GM19043 (cell line): ENCODE measurements at regions not wholly inside any gene's neighbourhood (a gene's known extent, or its start where the extent isn't known, plus 50 kb on each side); places are given as distances from the start of the nearest gene placed in this dataset.
"Not testable (repeated sequence)": the region's sequence is repeated elsewhere in the genome, so short reads cannot be mapped to it uniquely, and the experiment has no call there.

Experiments used
- ATAC-seq: cut with Tn5 transposase; IDR thresholded peaks from one replicate; pipeline ENCODE4 v1.9.1; 2021; ENCODE audit warnings: low read depth; ENCODE audit not compliant: unreplicated experiment

DNA sequence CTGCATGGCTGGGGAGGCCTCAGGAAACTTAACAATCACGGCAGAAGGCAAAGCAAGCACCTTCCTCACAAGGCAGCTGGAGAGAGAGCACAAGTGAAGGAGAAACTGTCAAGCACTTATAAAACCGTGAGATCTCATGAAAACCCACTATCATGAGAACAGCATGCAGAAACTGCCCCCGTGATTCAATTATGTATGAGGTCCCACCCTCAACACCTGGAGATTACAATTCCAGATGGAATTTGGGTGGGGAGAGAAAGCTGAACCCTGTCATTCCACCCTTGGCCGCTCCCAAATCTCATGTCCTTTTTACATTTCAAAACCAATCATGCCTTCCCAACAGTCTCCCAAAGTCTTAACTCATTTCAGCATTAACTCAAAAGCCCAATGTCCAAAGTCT, 107.2 kb upstream of the ECI2 start:
- ATAC-seq = no peak

DNA sequence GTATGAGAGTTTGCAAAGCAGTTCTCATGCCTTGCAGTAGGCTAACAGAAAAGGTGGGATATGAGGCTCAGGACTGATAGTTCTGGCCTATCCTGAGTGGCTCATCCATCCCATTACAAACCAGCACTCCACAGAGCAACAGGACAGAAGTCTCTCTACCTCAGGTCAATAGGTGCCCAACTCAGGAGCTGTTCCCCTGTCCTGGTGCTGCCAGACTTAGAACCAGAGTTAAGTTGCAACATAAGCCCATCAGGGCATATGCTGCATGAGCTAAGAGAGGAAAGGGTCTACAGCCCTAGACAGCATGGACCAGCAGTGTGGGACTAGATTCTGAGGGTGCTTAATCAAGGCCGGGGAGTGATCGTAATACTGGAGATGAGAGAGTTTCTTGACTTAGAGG, 104.8 kb upstream of the ECI2 start:
- ATAC-seq = no peak

DNA sequence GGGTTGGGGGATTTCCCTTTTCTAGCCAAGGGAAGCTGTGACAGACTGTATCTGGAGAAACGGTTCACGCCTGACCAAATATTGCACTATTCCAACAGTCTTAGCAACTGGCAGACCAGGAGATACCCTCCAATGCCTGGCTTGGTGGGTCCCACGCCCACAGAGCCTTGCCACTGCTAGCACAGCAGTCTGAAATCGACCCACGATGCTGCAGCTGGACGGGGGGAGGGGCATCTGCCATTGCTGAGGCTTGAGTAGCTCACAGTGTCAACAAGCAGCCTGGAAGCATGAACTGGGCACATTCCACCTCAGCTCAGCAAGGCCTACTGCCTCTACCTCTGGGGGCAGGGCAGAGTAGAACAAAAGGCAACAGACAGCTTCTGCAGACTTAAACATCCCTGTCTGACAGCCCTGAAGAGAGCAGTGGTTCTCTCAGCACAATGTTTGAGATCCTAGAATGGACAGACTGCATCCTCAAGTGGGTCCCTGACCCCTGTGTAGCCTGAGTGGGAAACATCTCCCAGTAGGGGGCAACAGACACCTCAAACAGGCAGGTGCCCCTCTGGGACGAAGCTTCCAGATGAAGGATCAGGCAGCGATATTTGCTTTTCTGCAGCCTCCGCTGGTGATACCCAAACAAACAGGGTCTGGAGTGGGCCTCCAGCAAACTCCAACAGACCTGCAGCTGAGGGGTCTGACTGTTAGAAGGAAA, 89.9 kb upstream of the ECI2 start:
- ATAC-seq = no peak

DNA sequence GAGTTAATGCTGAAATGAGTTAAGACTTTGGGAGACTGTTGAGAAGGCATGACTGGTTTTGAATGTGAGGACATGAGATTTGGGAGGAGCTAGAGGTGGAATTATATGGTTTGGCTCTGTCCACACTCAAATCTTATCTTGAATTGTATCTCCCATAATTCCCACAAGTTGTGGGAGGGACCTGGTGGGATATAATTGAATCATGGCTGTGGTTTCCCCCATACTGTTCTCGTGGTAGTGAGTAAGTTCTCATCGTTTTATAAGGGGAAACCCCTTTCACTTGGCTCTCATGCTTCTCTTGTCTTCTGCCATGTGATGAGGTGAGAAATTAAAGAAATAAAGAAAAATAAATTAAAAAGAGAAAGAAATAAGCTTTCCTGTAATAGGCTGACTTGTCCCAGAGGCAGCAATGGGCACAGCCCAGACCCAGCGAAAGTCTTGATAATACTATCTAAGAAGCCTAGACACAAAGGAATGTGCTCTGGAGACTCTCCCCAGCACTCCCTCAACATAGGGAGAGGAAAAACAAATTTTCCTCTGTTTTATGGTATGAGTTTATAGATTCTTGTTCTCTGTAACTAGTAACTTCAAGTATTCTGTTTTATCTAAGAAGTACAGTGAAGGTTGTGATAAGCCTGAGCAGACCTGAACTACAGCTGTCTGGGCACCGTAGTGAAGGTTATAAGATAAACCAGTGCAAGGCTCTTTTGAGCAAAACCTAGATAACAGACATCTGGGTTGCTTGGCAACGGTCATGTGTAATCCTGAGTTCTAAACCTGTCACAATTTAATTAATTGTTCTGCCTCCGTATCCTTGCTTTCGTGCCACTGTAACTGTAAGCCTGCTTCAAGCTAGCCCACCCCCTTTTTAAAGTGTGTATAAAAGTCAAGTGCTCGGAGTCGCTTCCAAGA, 88.9 kb upstream of the ECI2 start:
- no peak for ATAC-seq

GRCh38 chr6:4220558-4220957, 85.2 kb upstream of the ECI2 start:
- ATAC-seq = no peak

GRCh38 chr6:4218619-4219317, 83.4 kb upstream of the ECI2 start:
- not testable (repeated sequence) for ATAC-seq

- ATAC-seq = no peak
Measured at GRCh38 chr6:4212588-4212987, 77.2 kb upstream of the ECI2 start.

DNA sequence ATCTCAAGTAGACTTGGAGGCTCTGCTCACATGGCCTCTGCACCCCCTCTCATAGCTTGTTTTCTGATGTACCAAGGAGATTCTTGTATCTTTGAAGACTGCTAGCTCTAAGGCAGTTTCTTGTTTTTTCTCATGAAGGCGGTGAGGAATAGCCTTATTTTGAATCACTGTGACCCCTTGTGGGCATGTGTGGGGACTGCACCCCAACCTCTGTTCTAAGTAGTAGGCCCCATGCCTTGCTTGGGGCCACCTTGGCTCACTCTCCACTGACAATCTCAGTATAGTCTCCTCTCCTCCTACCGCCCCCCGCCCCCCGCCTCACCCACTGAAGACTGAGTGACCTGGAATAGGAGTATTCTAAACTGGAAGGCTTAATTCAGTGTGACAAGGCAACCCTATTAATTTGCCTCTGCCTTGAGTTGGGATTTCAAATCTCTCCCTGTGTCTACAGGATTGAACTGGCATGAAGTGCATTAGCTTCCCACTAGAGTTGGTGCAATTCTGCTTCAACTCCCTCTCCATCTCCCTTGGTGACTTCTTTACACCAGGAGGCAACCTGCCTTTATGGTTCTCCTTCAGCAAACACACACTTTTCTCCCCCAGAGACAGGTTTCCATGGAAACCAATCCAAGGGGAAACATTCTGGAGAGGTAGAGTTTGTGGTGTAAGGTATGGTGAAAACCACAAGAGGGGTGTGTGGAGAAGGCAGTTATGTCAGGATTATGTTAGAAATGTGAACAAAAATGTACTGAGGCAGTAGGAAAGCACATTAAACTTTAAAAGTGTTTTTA, 75.4 kb upstream of the ECI2 start:
- ATAC-seq = no peak

DNA sequence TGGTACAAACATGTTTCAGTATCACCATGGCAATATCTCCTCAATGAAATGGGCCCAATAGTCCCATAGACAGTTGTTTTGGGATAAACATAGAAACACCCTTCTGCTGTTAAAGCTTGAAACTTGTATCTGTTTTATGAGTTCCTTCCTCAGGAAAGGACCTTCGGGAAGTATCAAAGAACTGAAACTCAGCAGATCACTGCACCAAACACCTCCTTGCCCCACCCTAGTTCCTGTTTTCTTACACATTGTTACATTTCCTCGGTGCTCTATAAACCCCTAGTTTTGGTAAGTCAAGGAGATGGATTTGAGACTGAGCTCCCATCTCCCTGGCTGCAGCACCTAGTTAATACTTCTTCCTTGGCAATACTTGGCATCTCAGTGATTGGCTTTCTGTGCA, 73.8 kb upstream of the ECI2 start:
- no peak for ATAC-seq

- ATAC-seq = no peak
Measured at GRCh38 chr6:4208158-4208557, 72.8 kb upstream of the ECI2 start.

- ATAC-seq = not testable (repeated sequence)
Measured at GRCh38 chr6:4203642-4204417, 68.5 kb upstream of the ECI2 start.

DNA sequence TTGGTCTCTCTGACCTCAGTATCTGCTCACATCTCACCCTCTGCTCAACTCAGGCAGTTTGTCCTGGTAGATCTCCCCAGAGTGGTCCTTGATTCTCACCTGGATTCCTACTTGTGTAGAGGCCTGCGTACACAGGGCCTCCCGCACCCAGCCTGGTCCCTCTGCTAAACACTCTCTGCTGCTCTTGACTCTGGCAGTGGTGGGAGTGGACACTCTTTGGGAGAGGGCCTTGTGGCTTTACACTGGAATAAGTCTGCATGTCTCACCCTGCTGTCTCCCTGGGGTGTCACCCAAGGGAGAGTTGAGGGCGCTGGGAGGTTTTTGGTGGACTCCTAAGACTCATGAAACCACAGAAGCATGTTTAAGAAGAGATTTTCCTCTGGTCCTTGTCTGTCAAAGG, 57.3 kb upstream of the ECI2 start:
- ATAC-seq = no peak

DNA sequence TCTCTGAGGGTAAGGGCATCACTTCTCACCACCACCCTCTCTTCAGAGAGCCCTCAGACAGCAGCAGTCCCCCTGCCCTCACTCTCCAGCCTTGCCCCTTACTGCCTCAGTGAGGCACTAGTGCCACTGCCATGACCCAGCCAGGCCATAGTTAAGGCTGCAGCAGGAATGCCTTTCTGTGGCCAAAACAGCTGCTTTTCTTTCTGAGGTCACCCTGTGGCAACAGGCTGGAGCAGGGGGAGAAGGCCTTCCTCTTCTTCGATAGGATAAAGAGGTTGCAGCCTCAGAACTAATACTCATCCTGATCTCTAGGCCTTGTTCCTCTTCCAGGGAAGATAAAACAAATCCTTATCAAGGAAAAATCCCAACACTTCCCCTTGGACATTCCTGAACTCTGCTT, 56.8 kb upstream of the ECI2 start:
- ATAC-seq = no peak

GRCh38 chr6:4191271-4191721, 55.9 kb upstream of the ECI2 start:
- no peak for ATAC-seq

DNA sequence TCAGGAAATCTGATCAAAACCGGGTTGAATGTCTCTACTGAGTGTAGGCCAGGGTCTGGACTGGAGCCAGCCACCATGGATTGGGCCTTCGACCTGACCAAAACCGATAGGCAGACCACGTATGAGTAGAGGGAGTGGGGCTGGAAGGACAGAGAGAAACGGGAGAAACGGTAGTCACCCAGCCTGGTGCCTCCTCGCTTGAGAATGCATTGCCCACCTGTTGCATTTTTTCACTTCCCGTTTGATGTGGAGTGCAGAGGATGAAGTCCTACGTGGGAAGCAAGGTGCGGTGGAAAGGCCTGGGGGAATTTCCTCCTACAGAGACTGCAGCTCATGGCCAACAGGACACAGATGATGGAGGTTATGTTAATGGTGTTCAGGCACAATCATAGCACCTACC, 53.9 kb upstream of the ECI2 start:
- ATAC-seq = no peak

DNA sequence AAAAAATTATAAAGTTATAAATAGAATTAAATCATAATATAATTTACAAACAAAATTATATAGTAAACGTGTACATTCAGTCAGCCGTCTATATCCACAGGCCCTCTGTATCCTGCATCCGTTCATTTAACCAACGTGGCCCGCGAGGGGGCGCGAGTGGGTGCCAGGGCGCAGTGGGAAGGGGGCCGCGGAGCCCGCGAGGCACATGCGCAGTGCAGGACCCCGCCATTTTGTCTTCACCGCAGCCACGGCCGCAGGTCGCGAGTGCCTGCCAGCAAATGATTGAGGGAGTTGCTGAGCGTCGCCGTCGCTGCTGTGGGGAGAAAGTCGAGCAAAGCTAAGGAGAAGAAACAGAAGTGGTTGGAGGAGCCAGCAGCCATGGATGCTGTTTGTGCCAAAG, 53.4 kb upstream of the ECI2 start:
- no peak for ATAC-seq

DNA sequence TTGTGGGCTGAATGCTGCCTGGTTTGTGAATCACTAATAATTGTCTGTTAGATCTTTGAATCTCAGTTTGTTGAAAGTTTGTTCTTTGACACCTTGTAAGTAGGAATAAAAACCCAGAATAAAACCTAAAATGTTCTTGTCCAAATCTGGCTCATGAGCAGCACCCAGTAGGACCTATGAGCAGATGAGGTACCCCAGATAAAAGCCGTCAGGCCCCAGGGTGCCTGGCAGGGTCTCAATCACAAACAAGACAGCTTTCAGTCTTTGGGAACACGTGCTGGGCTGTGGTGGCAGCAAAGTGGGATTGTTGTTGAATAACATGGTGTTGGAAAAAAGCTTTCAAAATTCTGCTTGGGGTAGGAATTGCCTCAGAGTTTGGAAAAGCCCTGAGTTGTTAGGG, 52.1 kb upstream of the ECI2 start:
- no peak for ATAC-seq

GRCh38 chr6:4186385-4186784, 51.0 kb upstream of the ECI2 start:
- ATAC-seq = no peak

- no peak for ATAC-seq
Measured at GRCh38 chr6:4185846-4186245, 50.5 kb upstream of the ECI2 start.

DNA sequence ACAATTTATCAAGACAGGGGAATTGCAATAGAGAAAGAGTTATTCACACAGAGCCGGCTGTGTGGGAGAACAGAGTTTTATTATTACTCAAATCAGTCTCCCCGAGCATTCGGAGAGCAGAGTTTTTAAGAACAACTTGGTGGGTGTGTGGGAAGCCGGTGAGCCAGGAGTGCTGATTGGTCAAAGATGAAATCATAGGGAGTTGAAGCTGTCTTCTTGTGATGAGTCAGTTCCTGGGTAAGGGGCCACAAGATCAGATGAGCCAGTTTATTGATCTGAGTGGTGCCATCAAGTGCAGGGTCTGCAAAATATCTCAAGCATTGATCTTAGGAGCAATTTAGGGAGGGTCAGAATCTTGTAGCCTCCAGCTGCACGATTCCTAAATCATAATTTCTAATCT, 50.0 kb upstream of the ECI2 start:
- no peak for ATAC-seq
